Muscle of leg (tissue), 3 donors: ENCODE measurements at regions not wholly inside any gene's neighbourhood (a gene's known extent, or its start where the extent isn't known, plus 50 kb on each side); places are given as distances from the start of the nearest gene placed in this dataset.
"Not testable (repeated sequence)": the region's sequence is repeated elsewhere in the genome, so short reads cannot be mapped to it uniquely, and the experiment has no call there.

ENCODE experiments used
- DNase-seq: peaks from one replicate; pipeline ENCODE4 v3.0.0; 2013
- H3K27ac ChIP-seq: one replicate; pipeline ENCODE4 v1.5.1; 2013; ENCODE audit warnings: mild to moderate bottlenecking, low read length, control low read depth
- H3K27me3 ChIP-seq: one replicate; pipeline ENCODE4 v1.6.1; 2013; ENCODE audit warnings: low read length; ENCODE audit not compliant: control insufficient read depth, insufficient read depth
- H3K36me3 ChIP-seq: one replicate; pipeline ENCODE4 v1.6.1; 2013; ENCODE audit warnings: low read length; ENCODE audit not compliant: control insufficient read depth, insufficient read depth
- H3K4me1 ChIP-seq: one replicate; pipeline ENCODE4 v1.6.1; 2013; ENCODE audit warnings: low read length; ENCODE audit not compliant: control insufficient read depth, insufficient read depth
- H3K4me3 ChIP-seq: one replicate; pipeline ENCODE4 v1.5.1; 2013; ENCODE audit warnings: low read length, control low read depth
- H3K9me3 ChIP-seq: replicated peaks from 2 replicates; pipeline ENCODE4 v1.6.1; 2013; ENCODE audit warnings: low read depth, low read length; ENCODE audit not compliant: control insufficient read depth
- WGBS: methylation state at CpG from one replicate; pipeline ENCODE4 v1.1.5; 2013; ENCODE audit warnings: missing lambda C conversion rate; ENCODE audit not compliant: insufficient coverage; 5-methylcytosine and 5-hydroxymethylcytosine counted together

DNA sequence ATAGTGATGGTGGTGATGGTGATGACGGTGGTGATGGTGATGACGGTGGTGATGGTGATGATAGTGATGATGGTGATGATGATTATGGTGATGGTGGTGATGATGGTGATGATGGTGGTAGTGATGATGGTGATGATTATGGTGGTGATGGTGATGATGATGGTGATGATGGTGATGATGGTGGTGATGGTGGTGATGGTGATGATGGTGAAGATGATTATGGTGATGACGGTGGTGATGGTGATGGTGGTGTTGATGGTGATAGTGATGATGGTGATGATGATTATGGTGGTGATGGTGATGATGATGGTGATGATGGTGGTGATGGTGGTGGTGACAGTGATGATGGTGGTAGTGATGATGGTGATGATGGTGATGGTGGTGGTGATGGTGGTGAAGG, 149.2 kb upstream of the IRX1 start:
- H3K4me1 ChIP-seq = no peaks in the 10 kb centered on the region

DNA sequence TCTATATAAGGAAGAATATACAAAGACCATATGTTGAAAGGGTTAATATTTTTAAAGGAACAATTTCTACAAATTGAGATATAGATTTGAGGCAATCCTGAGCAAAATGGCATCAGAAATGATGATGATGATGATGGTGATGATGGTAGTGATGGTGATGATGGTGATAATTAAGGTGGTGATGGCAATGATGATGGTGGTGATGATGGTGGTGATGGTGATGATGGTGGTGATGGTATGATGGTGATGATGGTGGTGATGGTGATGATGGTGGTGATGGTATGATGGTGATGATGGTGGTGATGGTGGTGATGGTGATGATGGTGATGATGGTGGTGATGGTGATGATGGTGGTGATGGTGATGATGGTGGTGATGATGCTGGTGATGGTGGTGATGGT, 150.1 kb upstream of the IRX1 start:
- not testable (repeated sequence) for H3K36me3 ChIP-seq, DNase-seq, H3K4me3 ChIP-seq, H3K4me1 ChIP-seq, H3K27me3 ChIP-seq, H3K27ac ChIP-seq, H3K9me3 ChIP-seq

More for the DNA sequence above, 149.2 kb upstream of the IRX1 start:
- Histone ChIP-seq H3K27ac (no peak overlapping the region), H3K9me3 (peaks cover 7% of the 10 kb centered on the region), H3K4me3 (no peak overlapping the region), H3K27me3 (no peaks in the 10 kb centered on the region), H3K36me3 (no peaks in the 10 kb centered on the region)
- 62% methylated on average over 3 of the region's 3 CpGs for WGBS
- no peak for DNase-seq

DNA sequence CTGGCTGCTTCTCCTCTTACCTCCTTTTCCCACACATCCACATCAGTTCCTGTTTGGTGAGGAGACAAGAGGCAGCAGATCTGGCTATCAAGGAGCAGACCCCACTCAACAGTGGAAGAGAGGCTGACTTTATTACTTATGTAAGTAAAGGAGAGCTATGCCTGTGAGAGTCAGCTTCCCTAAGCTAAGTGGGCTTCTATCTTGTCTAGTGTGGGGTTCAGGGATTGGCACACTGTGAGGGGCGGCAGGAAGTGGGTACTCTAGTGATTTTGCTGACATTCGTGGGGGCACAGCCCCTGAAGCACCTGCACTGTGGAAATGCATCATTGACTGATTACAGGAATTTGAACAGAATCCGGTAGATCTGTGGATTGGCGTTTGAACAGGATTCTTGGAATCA, 163.5 kb upstream of the IRX1 start:
- DNase-seq = no peak
- Histone ChIP-seq H3K27ac (no peak overlapping the region), H3K4me1 (peaks cover 6% of the 10 kb centered on the region), H3K27me3 (peaks cover 6% of the 10 kb centered on the region), H3K4me3 (no peak overlapping the region), H3K9me3 (no peaks in the 10 kb centered on the region), H3K36me3 (no peaks in the 10 kb centered on the region)
- WGBS = 68% methylated on average over 4 of the region's 4 CpGs

DNA sequence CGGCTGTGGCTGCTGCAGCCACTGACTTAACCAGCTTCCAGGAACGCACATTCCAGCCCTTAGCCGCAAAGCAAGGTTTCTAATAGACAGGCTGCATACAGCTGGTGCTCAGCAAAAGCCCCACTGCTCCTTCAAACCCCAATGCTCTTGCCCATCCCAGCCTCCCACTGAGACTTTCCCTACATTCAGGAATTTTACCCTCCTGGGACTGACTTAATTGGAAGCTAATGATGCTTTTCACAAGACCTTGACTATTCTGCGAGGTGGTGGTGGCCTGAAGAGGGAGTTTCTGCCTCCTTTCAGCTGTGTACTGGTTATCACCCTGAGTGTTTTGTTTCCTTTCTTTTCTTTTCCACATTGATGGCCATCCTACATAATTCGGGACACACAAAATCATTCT, 164.9 kb upstream of the IRX1 start:
- no peak overlapping the region for H3K4me3 ChIP-seq
- peaks cover 6% of the 10 kb centered on the region for H3K27me3 ChIP-seq
- H3K4me1 ChIP-seq = peaks cover 6% of the 10 kb centered on the region
- 42% methylated on average over 3 of the region's 5 CpGs for WGBS
- H3K27ac ChIP-seq = no peak overlapping the region
- H3K36me3 ChIP-seq = no peaks in the 10 kb centered on the region
- no peaks in the 10 kb centered on the region for H3K9me3 ChIP-seq
- DNase-seq = no peak

DNA sequence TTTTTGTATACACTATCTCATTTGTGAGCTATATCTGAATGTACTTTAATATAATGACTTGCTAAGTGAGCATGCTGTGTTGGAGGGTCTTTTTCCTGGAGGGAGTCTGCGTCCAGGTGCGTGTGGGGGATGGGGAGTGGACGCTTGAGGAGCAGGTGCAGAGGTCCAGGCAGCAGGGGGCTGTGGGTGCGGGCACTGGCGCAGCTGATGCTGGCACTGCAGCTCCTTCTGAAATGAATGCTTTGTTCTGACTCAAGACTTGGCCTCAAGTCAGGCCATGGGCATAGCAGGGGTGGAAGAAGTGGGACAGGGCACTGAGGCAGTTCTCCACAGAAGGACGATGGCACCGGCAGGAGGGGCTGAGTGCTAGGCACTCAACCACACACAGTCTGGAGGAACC, 165.7 kb upstream of the IRX1 start:
- 63% methylated on average over 7 of the region's 7 CpGs for WGBS
- H3K27ac ChIP-seq = no peak overlapping the region
- H3K9me3 ChIP-seq = no peaks in the 10 kb centered on the region
- no peak for DNase-seq
- no peaks in the 10 kb centered on the region for H3K36me3 ChIP-seq
- H3K27me3 ChIP-seq = peaks cover 6% of the 10 kb centered on the region
- peaks cover 6% of the 10 kb centered on the region for H3K4me1 ChIP-seq
- H3K4me3 ChIP-seq = no peak overlapping the region

DNA sequence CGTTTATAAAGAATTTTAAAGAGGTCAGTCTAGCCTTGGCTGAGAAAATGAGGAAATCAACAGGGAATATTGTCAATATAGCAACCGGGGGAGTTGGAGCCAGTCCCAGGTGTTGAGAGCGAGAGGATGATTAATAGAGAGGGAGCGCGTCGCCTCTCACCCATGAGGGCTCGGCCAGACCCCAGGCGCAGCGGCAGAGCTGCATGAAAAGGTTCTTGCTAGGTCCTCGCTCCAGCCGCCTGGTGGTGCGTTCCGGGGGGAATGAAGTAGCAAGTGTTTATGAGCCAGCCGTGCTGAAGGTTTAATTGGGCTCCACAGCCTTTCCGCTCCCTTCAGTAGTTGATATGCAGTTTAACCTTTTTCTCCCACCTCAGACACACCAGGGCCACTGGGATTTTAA, 167.3 kb upstream of the IRX1 start:
- DNase-seq = peak; percentile 16
- no peaks in the 10 kb centered on the region for H3K36me3 ChIP-seq
- H3K9me3 ChIP-seq = peaks cover 2% of the 10 kb centered on the region
- H3K4me3 ChIP-seq = no peak overlapping the region
- 13% methylated on average over 8 of the region's 15 CpGs for WGBS
- peaks cover 6% of the 10 kb centered on the region for H3K27me3 ChIP-seq
- H3K4me1 ChIP-seq = peaks cover 6% of the 10 kb centered on the region
- no peak overlapping the region for H3K27ac ChIP-seq

DNA sequence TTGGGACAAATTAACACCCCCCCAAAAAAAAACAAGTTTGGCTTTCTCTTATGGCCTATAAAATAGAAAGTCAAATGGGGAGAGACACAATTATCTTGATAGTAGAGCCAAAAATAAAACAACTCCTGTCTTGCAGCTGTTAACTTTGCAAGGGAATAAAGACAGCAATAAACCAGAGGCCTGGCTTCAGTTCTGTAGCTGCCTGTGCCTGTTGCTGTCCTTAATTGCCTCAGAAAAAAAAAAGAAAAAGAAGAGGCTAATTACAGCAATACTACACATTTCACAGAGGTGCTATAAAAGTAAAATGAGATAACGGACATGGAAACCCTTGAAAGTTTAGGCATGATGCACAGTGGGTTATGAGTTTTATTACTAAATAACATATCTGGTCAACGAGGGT, 170.7 kb upstream of the IRX1 start:
- H3K4me1 ChIP-seq = peaks cover 6% of the 10 kb centered on the region
- H3K27me3 ChIP-seq = peaks cover 4% of the 10 kb centered on the region
- H3K36me3 ChIP-seq = no peaks in the 10 kb centered on the region
- peak; percentile 21 for DNase-seq
- H3K9me3 ChIP-seq = peaks cover 3% of the 10 kb centered on the region
- H3K4me3 ChIP-seq = no peak overlapping the region
- WGBS = no CpG with 5 or more reads among the region's 2 CpGs
- no peak overlapping the region for H3K27ac ChIP-seq

DNA sequence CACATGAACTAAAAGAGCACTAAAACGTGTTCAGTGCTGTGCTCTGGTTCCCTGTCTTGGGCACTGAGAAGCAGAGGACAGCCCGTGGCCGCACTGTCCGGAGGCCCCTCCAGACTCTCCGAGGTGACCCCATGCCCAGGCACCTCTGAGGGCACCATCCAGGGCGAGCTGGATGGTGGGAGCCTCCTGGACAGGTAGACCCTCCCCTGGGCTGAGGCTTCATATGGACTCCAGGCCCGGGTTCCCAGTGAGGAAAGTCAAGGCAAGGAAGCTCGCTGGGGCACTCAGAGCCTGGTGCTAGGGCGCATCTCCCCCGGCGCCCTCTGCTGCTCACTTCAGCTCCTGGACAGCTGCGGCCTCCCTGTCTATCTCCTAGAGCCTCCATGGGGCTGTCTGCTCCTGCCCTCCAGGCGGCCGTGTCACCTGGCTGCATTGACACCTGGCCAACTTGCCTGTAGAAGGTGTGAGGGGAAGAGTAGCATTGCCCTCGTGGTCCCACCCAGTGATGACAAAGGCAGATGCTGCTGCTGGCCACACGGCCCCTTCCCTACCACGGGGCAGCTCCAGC, 178.2 kb upstream of the IRX1 start:
- Histone ChIP-seq H3K9me3 (no peaks in the 10 kb centered on the region), H3K27me3 (no peaks in the 10 kb centered on the region), H3K36me3 (no peaks in the 10 kb centered on the region), H3K4me3 (no peak overlapping the region), H3K4me1 (no peaks in the 10 kb centered on the region), H3K27ac (no peak overlapping the region)
- DNase-seq = no peak
- 75% methylated on average over 15 of the region's 17 CpGs for WGBS

DNA sequence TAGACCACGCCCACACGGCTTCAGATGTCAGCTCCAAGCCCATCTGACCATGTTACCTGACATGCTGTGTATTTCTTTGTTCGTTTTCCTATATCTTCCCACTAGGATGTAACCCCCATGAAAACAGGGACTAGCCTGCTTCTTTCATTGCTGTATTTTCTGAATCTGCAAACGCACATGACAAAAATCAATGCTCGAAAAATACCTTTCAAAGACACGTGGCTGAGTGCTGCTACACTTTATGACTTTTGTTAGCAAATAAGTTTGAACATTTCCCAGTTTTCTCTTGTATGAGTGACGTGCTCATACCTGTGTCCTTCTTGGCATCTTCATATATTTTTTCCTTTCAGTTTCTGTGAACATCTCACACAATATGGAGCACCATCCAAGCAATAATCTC, 181.3 kb upstream of the IRX1 start:
- Histone ChIP-seq H3K27ac (no peak overlapping the region), H3K36me3 (no peaks in the 10 kb centered on the region), H3K4me3 (no peak overlapping the region), H3K4me1 (no peaks in the 10 kb centered on the region), H3K9me3 (no peaks in the 10 kb centered on the region), H3K27me3 (no peaks in the 10 kb centered on the region)
- no peak for DNase-seq
- 61% methylated on average over 6 of the region's 7 CpGs for WGBS

DNA sequence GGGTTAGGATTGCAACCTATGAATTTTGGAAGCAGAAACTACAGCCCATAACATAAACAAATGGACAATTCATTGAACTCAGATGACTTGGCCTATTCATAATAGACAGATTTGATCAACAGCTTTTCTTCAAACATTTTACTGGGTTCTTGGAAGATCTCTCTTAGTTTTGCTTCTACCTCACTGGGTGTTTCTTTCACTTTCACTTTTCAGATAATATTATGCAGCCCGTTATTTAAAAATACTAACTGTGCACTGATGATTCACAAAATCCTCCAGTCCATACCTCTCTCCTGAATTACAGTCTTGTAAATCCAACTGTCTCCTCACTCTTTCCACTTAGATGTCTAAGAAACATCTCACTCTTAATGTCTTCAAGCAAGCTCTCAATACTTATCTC, 183.5 kb upstream of the IRX1 start:
- WGBS = no CpG with 5 or more reads among the region's 1 CpG
- no peak for DNase-seq
- no peaks in the 10 kb centered on the region for H3K27me3 ChIP-seq
- H3K4me3 ChIP-seq = no peak overlapping the region
- no peak overlapping the region for H3K27ac ChIP-seq
- H3K9me3 ChIP-seq = no peaks in the 10 kb centered on the region
- H3K4me1 ChIP-seq = no peaks in the 10 kb centered on the region
- no peaks in the 10 kb centered on the region for H3K36me3 ChIP-seq

DNA sequence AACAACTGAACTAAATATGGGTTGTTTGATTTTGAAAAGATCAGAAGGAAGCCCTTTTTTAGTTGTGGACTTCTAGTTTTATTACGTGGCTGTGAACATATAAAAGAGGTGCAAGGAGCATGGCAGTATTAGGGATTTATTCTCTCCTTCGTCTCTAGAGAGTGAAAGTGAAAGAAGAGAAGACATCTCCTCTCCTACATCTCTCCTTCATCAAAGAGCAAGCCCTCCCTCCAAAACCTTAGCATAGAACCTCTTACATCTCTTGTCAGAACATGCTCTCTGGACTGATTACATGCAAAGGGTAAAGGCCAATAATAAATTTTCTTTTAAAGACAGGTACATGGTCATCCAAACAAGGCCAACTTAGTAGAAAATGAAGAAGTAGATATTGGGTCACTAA, 184.3 kb upstream of the IRX1 start:
- H3K4me1 ChIP-seq = no peaks in the 10 kb centered on the region
- no peak overlapping the region for H3K4me3 ChIP-seq
- H3K36me3 ChIP-seq = no peaks in the 10 kb centered on the region
- WGBS = no CpG with 5 or more reads among the region's 2 CpGs
- no peak overlapping the region for H3K27ac ChIP-seq
- peaks cover 4% of the 10 kb centered on the region for H3K9me3 ChIP-seq
- H3K27me3 ChIP-seq = no peaks in the 10 kb centered on the region
- DNase-seq = no peak
